ENCODE measurements at regions not wholly inside any gene's neighbourhood (a gene's known extent, or its start where the extent isn't known, plus 50 kb on each side); places are given as distances from the start of the nearest gene placed in this dataset.
"Not testable (repeated sequence)": the region's sequence is repeated elsewhere in the genome, so short reads cannot be mapped to it uniquely, and the experiment has no call there.

DNA sequence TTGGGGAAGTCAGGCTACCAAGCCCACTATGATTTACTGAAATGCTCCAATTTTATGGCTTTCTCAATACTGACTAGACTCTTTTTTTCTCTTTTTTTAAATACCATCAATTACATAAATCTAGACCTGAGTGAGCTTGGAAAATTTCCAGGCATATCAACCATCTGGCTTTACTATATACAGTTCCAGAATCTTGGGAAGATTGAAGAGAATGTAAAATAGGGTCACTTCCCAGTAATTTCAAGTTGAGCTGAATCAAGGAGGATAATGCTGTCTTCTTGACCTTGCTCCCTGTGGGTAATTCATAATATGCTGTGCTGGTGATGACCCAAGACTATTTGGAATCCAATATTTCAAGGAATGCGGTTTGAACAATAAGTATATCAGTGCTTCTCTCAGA lies 108.1 kb downstream of the MAP3K21 start:
- no peak for DNase-seq

DNA sequence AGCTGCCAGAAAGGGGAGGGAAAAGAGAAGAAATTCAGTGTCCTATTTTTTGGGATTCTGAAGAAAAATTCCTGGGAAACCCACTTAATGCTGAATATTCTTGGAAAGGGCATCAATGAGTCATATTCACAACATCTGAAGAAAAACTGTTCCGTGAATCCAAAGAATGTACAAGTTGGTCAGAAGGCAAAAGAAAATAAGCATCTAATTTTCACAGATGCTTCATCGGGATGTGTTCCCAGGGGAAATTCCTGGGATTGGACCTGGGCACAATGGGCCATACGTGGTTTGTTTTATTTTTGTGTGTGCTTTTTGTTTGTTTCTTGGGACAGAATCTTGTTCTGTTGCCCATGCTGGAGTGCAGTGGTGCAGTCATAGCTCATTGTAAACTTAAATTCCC lies 112.2 kb downstream of the MAP3K21 start:
- no peak for DNase-seq

DNA sequence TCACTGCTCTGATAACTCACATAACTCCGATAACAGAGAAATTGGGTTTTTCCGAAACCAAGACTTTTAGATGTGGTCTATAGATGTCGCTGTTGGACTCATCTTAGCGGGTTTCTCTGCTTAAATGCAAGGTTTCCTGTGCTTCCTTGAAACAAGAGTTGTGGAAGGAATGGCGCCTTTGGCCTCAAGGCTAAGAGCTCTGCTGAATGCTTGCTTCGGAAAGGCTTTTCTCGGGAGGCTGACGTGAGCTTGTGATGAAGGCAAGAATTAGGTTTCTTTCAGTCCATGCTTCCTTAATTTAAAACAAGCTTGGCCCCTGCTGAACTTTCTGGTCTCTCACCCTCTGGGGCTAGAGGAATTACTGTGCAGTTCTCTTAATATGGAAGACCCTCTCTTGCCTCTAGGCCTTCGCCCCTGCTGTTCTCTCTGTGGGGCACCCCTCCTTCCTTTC lies 113.5 kb downstream of the MAP3K21 start:
- DNase-seq: no peak

DNA sequence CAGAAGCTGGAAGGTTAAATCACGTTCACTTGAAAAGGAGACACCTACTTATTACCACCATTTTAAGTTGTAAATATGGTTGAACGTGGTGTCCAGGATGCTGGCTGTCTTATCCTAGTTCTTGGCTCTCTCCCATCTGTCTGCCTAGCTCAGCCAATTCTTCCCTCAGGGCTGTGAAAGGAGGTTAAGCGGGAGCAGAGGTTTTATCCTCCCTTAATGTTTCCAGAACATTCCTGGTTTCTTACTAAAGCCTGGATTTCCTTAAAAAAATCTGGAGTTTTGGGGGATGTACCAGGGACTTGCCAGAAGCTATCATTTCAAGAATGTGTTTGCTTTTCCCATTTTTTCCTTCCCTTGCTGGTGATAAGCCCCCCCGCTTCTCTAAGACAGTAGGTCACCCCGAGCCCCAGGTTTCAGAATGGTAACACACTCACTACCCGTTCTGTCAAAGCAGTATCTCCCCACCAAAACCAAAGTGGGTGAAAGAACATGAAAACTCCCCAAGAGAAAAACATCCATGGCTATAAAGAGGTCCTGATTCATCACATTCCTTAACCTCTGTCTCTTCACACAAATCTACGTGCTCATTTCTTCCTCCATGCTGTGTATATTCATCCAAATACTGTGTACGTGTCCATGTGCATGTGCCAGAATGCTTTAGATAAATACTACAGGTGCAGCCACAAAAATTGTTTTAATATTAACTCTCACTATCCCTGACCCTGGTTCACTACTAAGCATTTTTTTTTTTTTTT lies 114.7 kb downstream of the MAP3K21 start:
- no peak for DNase-seq

DNA sequence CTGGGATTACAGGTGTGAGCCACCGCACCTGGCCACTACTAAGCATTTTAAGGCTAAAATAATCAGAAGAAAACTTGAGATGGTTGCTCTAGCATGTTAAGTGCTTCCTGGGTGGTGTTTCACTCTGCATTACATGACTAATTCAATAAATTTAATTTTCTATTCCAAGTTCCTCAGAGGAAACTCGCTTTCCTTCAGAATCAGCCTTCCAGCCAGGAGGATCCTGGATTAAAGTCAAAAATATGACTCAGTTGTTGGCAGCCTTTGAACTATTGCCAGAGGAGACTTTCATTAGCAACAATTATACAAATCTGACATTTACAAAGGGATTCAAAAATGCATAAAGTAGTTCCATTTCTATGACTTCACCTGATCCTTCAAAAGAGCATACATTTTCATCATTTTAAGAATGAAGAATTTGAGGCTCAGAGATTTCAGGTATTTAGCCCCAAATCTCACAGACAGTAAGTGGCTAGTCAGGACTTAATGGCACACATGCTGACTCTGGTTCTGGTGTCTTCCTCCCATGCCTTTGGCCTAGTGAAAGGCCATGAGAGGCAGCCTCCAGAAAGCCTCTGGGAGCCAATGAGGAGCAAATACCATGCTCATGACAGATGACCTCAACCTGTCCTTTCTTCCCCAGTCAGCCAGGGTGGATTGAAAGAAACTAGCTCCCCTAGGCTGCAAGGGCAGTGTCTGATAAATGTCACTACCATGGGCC lies 115.7 kb downstream of the MAP3K21 start:
- DNase-seq: no peak

- DNase-seq: no peak
These were observed 117.0 kb downstream of the MAP3K21 start for GRCh38 chr1:233444484-233444883.

DNA sequence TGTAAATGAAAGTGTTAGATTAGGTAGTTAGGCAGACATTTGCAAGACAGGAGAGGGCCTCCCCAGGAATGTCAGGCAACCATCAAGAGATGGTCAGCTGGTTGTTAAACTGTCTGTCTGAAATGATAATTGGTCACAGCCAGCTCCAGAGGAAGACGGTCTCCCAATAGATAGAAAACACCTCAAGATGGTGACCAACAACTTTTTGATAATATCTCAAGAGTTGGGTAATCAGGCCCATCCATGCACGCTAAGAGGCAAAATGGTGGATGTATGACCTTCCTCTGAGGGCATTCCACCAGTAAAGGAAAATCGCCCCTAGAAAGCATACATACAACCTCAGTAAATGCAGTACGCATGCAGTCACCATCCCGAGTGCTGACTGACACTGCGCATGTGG lies 118.2 kb downstream of the MAP3K21 start:
- no peak for DNase-seq

- no peak for DNase-seq
These were observed 119.4 kb downstream of the MAP3K21 start for GRCh38 chr1:233446935-233447334.

DNA sequence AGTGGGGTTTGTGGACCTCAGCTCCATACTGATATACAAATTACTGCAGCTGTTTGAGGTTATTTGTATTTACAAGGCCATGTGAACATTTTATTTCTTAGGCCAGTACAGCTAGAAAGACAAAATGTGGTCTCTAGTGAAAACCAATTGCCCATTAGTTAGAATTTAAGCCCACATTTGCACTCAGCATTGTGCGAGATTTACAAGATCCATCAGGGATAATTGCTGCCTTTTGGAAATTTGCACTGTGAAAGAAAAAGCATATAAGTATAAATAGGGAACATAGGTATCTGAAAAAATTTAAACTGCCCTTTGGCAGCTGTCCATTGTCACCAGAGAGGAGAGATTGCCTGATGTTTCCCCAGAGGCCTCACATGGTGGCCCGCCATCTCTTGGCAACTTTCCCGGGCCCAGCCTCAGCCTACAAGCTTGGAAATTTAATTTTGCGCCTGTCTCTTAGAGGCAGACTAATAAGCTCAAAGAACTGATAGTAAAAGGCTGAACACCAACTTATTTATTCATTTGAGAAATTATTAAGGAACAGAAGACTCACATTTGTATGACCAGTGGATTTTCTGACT lies 120.7 kb downstream of the MAP3K21 start:
- no peak for DNase-seq

- no peak for DNase-seq
These were observed 125.2 kb downstream of the MAP3K21 start for GRCh38 chr1:233452724-233453123.

DNA sequence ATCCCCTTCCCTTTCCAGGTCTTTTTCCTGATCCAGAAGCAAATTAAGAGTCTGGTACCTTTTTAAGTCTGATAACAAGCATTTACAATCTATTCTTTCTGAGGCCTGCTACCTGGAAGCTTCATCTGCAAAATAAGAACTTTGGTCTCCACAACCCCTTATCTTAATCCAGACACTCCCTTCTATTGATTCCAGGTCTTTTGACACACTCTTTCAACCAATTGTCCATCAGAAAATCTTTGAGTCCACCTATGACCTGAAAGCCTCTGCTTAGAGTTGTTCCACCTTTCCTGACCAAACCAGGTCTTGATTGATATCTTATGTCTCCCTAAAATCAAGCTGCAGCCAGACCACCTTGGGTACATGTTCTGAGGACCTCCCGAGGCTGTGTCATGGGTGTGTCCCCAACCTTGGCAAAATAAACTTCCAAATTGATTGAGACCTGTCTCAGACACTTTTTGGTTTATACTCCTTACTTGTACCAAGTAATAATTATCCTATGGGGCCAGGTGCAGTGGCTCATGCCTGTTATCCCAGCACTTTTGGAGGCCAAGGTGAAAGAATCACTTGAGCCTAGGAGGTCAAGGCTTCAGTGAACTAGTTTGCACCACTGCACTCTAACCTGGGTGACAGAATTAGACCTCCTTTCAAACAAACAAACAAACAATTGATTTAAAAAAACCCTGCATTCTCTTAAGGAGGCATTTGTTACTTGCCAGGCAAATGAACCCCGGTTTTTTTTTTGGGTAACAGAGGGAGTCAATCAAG lies 126.1 kb downstream of the MAP3K21 start:
- DNase-seq: no peak

GRCh38 chr1:233459470-233459945 lies 132.0 kb downstream of the MAP3K21 start:
- no peak for DNase-seq

DNA sequence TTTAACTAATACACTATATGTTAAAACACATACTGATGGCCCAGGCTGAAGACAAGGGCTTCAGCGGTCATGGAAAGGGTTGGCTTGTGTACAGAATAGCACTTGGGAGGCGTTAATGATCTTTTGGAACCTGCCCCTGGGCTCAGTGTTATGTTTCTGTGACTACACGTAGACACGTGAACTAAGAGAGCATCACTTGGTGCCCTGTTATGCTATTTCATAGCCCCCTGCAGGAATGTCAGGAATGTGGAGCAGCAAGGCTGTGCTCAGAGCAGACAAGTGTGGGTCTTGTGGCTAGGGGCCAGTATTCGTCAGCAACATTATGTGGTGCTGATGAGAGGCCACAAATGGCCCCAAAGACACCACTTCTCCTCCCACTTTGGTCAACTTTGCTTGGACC lies 132.4 kb downstream of the MAP3K21 start:
- no peak for DNase-seq

GRCh38 chr1:233460692-233461091 lies 133.2 kb downstream of the MAP3K21 start:
- no peak for DNase-seq

DNA sequence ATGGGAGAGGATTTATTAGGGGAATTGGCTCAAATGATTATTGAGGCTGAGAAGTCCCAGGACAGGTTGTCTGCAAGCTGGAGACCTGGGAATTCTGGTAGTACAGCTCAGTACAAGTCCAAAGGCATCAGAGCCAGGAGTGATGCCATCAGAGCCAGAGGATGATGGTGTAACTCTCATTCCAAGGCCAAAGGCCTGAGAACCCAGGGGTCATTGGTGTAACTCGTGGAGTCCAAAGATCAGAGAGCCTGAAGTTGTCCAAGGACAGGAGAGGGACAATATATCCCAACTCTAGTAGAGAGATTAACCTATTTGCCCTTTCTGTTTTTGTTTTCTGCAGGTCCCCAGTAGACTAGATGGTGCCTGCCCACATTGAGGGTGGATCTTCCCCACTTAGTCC lies 134.3 kb downstream of the MAP3K21 start:
- DNase-seq: no peak

DNA sequence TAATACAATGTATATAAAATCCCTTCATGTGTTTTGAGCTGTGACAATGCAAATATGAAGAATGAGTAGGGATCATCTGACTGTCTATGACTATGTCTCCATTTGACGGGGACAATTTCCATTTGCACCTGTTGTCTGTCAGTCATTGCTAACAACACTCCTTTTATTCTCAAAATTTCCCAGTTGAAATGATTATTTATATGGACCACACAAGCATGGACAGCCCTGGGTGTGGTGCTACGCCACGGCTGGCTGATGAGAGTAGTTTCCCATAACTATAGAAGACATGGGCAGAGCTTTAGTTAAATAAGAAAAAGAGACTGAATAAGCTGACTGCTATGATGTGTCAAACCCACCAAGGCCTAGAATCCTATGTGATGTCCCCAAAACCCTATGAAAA lies 135.8 kb downstream of the MAP3K21 start:
- no peak for DNase-seq

- no peak for DNase-seq
These were observed 138.3 kb downstream of the MAP3K21 start for GRCh38 chr1:233465745-233466343.

GRCh38 chr1:233470741-233471499 lies 143.0 kb upstream of the KCNK1 start:
- no peak for DNase-seq

- not testable (repeated sequence) for DNase-seq
These were observed 142.1 kb upstream of the KCNK1 start for GRCh38 chr1:233471851-233472250.

DNA sequence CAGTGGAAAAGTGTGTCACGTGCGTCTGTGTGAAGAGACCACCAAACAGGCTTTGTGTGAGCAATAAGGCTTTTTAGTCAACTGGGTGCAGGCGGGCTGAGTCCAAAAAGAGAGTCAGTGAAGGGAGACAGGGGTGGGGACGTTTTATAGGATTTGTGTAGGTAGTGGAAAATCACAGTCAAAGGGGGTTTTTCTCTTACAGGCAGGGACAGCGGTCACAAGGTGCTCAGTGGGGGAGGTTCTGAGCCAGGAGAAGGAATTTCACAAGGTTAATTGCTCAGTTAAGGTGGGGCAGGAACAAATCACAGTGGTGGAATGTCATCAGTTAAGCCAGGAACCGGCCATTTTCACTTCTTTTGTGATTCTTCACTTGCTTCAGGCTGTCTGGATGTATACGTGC lies 141.1 kb upstream of the KCNK1 start:
- DNase-seq: not testable (repeated sequence)

DNA sequence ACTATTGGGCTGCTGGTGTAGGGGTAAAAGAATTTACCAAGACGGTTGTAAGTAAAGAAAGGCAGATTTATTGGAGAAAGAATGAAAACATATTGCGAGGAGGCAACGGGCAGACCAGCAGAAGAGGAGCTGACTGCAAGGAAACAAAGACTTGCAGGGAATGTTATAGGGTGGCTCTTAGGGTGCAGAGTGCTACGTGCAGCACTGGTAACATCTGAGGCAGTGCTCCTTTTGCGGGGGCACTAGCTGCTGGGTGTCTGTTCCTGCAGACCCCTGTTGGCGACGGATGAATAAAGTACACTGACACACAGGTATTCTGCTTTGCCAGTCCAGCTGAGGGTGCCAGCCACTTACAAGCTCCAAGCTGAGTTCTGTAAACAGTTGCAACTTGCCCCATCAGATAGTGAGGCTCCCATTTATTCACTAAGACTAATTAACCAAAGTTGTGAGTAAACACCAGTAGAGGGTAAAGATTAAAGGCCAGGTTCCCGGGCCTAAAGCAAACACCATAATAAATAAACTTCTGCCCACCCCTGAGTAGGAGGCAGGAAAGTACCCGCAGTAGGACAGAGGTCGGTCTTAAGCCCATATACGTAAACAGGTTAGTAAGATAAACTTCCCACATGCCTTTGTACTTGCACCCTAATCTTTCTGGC lies 140.2 kb upstream of the KCNK1 start:
- DNase-seq: no peak

Measured in stimulated activated CD8-positive, alpha-beta memory T cell treated with anti-CD3 and anti-CD28 coated beads, Interleukin-4, amount 100 ng/mL, for 48 hours (primary cell).